ENCODE measurements at regions not wholly inside any gene's neighbourhood (a gene's known extent, or its start where the extent isn't known, plus 50 kb on each side); places are given as distances from the start of the nearest gene placed in this dataset.

- DNase-seq, result no peak
Observed at GRCh38 chr9:81532251-81532650, 157.1 kb downstream of the TLE1 start.

GRCh38 chr9:81531511-81531910 lies 157.8 kb downstream of the TLE1 start:
- DNase-seq, result no peak

GRCh38 chr9:81530846-81531245 lies 158.5 kb downstream of the TLE1 start:
- no peak for DNase-seq

- no peak for DNase-seq
Observed at GRCh38 chr9:81530310-81530810, 159.0 kb downstream of the TLE1 start.

- DNase-seq, result no peak
Observed at GRCh38 chr9:81529556-81530193, 159.7 kb downstream of the TLE1 start.

- DNase-seq, result no peak
Observed at GRCh38 chr9:81526587-81526986, 162.8 kb downstream of the TLE1 start.

GRCh38 chr9:81522716-81523551 lies 166.4 kb downstream of the TLE1 start:
- DNase-seq, result peak; percentile 67

GRCh38 chr9:81521892-81522291 lies 167.5 kb downstream of the TLE1 start:
- no peak for DNase-seq

- no peak for DNase-seq
Observed at GRCh38 chr9:81519816-81520495, 169.4 kb downstream of the TLE1 start.

- peak; percentile 14 for DNase-seq
Observed at GRCh38 chr9:81517954-81518353, 171.4 kb downstream of the TLE1 start.

GRCh38 chr9:81513059-81513458 lies 176.3 kb downstream of the TLE1 start:
- DNase-seq, result no peak

GRCh38 chr9:81512641-81513040 lies 176.7 kb downstream of the TLE1 start:
- DNase-seq, result no peak

GRCh38 chr9:81508476-81508875 lies 180.9 kb downstream of the TLE1 start:
- no peak for DNase-seq

- DNase-seq, result no peak
Observed at GRCh38 chr9:81506941-81507864, 182.1 kb downstream of the TLE1 start.

- no peak for DNase-seq
Observed at GRCh38 chr9:81499594-81499993, 189.8 kb downstream of the TLE1 start.

- DNase-seq, result no peak
Observed at GRCh38 chr9:81499021-81499454, 190.3 kb downstream of the TLE1 start.

- DNase-seq, result no peak
Observed at GRCh38 chr9:81498576-81498975, 190.8 kb downstream of the TLE1 start.

- DNase-seq, result no peak
Observed at GRCh38 chr9:81497091-81497490, 192.3 kb downstream of the TLE1 start.

- DNase-seq, result no peak
Observed at GRCh38 chr9:81492710-81493447, 196.5 kb downstream of the TLE1 start.

- DNase-seq, result no peak
Observed at GRCh38 chr9:81490605-81491331, 198.6 kb downstream of the TLE1 start.

- DNase-seq, result no peak
Observed at GRCh38 chr9:81489046-81489445, 200.3 kb downstream of the TLE1 start.
